Bone marrow (tissue), 2 donors: ENCODE measurements at regions not wholly inside any gene's neighbourhood (a gene's known extent, or its start where the extent isn't known, plus 50 kb on each side); places are given as distances from the start of the nearest gene placed in this dataset.

Experiments
- DNase-seq, 2 donors: peaks; one replicate each; lab custom pipeline; 2025; lab: John Stamatoyannopoulos, UW

- no peak for DNase-seq
These were observed 217.9 kb upstream of the ACTBL2 start for GRCh38 chr5:57700484-57700883.

DNA sequence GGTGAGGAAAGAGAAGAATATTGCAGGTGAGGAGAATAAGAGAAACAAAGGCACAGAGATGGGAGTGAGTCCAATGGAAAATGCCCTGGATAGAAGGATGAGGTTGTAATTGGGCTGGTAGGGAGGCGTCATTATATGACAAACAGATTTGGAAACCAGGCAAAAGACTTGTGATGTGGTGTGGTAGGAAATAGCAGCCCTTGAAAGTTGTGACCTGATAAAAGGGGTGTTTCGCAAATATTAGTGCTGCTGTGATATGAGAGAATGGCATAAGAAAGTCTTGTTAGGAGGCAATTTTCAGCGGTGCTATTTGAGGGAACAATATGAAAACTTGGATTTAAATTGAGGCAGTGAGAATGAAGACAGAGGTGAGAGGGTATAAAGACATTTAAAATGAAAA lies 217.5 kb upstream of the ACTBL2 start:
- no peak for DNase-seq

- no peak for DNase-seq
These were observed 216.2 kb upstream of the ACTBL2 start for GRCh38 chr5:57698802-57699201.

- no peak for DNase-seq
These were observed 215.5 kb upstream of the ACTBL2 start for GRCh38 chr5:57698086-57698485.

DNA sequence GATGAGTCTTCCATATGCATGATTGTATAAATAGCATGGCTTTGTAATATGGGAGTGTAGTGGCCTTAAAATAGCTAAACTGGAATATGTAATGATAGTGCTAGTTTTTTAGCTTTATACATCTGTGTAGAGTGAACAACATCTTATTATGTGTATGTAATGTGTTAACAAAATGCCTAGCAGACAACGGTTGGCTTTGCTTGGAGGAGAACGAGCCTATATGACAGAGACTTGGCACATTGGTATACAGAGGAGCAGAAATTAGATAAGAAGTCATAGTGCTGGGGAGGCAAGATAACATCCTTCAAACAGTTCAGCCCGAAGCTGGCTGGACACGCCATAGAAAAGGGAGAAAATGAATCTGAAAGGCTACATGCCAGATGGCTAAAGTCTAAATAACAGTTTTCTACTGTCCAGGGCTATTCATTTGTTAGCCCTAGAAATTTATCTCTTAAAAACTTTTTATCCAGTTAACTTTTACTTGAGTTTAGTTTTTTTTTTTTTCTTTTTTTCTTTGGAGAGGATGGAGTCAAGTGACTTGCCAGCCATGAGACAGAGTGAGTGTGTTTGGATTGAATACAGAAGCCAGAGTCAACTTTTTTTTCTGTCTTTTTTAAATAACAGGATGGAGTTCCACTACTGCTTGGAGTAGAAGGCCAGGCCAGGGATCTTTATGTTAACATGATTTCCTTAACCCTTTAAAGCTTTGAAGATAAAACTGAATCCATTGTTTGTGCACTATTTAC lies 214.4 kb upstream of the ACTBL2 start:
- no peak for DNase-seq

- DNase-seq: no peak
These were observed 213.8 kb upstream of the ACTBL2 start for GRCh38 chr5:57696389-57696769.

GRCh38 chr5:57695706-57696388 lies 213.2 kb upstream of the ACTBL2 start:
- no peak for DNase-seq

- DNase-seq: no peak
These were observed 212.6 kb upstream of the ACTBL2 start for GRCh38 chr5:57695179-57695578.

- DNase-seq: no peak
These were observed 211.1 kb upstream of the ACTBL2 start for GRCh38 chr5:57693488-57694305.

GRCh38 chr5:57692582-57693487 lies 210.2 kb upstream of the ACTBL2 start:
- no peak for DNase-seq

- DNase-seq: no peak
These were observed 208.1 kb upstream of the ACTBL2 start for GRCh38 chr5:57690724-57691123.

DNA sequence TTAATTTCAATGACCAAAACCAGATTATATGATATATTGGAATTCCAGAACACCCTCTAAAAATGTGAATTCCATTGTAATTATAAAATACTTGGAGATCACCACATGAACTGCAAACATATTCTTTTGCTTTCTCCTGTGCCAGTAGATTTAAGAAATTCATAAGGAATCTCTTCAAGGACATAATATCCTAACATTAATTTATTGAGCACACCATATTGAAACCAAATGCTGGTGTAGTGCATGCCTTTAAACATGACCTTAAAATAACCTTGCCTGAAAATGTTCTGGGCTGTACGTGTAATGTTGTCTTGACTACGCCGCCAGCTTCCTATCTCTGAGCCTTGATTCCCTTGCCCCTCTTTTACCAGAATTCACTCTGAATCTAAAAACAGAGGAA lies 205.0 kb upstream of the ACTBL2 start:
- no peak for DNase-seq

DNA sequence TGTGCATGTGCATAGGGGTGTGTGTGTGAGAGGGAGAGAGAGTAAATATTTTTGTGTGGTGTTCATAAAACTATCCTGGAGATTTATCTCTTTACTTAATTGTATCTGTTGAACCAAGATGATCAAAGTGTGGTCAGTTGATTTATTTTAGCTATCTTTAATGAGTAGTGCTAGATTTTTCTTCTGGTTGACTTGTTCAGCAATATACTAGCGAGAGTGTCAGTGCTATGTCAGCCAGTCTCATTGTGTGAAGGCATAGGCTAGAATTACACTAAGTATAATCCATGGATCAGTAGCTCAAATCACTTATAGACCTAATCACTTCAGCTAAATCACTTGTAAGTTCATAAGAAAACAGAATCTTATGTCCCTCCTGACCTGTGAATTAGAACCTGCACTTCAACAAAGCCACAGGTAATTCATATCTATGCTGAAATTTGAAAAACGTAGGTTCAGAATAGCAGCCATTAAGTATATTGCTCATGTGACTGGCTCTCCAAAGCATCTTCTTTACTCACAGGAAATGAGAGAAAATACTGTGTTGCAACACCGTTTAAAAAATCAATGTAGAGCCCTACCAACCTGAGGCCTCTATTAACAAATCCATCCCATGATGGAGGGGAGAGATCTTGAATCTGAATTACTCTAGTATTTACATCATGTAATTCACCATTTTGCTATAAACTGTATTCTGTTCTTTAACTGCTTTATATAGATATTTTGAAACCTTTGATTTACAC lies 203.1 kb upstream of the ACTBL2 start:
- DNase-seq: no peak

- no peak for DNase-seq
These were observed 201.7 kb upstream of the ACTBL2 start for GRCh38 chr5:57684299-57684702.

- no peak for DNase-seq
These were observed 200.5 kb upstream of the ACTBL2 start for GRCh38 chr5:57683036-57683630.

- DNase-seq: no peak
These were observed 199.3 kb upstream of the ACTBL2 start for GRCh38 chr5:57681942-57682341.

GRCh38 chr5:57680686-57681085 lies 198.1 kb upstream of the ACTBL2 start:
- no peak for DNase-seq

DNA sequence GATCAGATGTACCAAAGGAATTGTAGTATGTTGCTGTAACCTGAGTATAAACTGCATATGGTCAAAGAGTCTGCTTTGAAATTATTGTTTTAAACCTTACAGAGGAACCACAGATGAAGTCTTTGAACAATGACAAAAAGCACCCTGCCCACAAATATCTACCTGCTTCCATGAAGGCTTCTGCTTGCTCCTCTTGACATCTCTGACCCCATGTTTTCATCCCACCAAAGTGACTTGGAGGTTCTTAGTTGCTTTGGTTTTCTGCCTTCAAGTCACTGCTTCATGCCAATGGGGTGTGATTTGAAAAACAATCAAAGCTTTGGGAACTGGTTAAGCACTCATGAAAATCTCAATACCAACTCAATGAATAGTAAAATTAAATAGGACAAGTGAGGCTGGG lies 194.6 kb upstream of the ACTBL2 start:
- no peak for DNase-seq

GRCh38 chr5:57676222-57677098 lies 193.8 kb upstream of the ACTBL2 start:
- DNase-seq: no peak

DNA sequence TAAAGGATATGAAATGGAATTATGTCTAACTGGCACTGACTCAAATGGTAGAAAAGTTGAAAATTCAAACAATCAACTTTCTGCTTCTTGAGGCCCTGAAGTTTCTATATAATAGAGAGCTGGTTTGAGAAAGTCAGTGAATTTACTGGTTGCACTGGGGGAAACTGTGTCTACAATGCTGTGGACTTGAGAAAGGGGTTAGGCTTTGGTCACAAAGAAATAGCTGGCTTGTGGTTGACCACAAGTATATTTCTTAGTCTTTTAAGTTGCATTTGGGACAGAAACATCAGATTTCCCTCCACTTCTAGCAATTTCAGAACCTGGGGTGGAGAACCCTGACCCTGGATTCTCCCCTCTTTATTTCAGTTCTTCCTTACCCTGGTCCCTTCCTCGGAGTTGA lies 192.6 kb upstream of the ACTBL2 start:
- DNase-seq: no peak
